ENCODE measurements at regions not wholly inside any gene's neighbourhood (a gene's known extent, or its start where the extent isn't known, plus 50 kb on each side); places are given as distances from the start of the nearest gene placed in this dataset.

DNA sequence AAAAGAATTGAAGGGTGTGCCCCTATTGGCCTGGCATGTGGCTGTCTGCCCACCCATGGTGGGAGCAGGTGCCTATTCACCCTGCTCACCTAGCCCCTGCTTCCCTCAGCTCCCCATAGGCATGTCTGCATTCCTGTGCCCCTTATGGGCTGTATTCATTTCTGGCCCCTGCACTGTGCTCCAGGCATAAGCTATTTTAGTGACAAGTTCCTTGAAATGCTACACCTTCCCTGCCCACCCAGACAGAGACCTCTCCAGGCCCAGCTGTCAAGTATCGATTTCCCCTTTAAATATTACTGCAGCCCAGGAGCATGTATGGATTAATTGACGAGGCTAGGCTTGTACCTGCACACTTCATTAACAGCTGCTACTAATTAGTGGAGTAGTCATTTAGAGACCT lies 235.4 kb downstream of the RPS24 start:
- DNase-seq, result no peak

DNA sequence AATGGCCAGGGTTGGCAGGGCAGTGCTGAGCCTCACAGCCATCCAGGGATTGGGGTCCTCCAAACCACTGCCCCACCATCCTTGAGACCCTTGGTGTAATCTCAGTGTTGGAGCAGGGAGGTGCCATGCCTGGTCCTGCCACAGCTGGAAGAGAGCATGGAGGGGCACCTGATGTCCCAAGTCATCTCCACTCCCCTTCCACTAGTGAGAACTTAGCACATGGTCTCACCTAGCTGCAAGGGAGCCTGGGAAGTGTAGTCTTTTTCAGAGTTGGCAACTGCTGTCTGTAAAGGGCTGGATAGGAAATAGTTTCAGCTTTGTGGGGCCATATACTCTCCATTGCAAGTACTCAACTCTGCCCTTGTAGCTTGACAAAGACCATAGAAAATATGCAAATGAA lies 238.7 kb downstream of the RPS24 start:
- no peak for DNase-seq

DNA sequence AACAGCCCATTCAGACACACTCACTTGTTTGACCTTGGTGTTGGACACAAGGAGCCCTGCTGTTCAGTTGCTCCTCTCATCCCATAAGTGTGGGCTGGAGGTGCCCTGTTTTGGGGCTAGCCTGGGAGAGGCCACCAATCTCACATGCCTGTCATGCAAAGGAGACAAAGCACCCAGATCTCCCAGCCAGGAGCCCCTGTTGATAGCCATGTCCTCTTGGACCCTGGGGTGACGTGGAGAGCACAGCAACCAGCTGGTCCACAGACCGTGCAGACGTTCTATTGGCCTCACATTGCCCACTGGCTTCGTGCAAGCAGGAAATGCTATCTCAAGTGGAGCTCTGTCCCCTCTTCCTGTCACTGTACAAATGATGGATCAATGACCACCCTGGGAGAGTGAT lies 240.8 kb downstream of the RPS24 start:
- DNase-seq, result no peak

DNA sequence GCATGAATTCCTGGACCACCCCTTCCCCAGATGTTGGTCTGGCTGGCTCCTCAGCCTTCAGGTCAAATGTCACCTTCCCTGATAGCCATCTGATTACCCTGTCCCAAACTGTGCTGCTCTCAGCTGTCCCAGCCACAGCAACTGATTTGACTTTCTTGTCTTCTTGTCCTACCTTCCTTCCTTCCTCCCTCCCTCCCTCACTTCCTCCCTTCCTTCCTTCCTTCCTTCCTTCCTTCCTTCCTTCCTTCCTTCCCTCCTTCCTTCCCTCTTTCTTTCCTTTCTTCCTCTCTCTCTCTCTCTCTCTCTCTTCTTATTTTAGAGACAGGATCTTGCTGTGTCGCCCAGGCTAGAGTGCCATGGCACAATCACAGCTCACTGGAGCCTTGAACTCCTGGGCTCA lies 242.5 kb downstream of the RPS24 start:
- DNase-seq, result no peak

DNA sequence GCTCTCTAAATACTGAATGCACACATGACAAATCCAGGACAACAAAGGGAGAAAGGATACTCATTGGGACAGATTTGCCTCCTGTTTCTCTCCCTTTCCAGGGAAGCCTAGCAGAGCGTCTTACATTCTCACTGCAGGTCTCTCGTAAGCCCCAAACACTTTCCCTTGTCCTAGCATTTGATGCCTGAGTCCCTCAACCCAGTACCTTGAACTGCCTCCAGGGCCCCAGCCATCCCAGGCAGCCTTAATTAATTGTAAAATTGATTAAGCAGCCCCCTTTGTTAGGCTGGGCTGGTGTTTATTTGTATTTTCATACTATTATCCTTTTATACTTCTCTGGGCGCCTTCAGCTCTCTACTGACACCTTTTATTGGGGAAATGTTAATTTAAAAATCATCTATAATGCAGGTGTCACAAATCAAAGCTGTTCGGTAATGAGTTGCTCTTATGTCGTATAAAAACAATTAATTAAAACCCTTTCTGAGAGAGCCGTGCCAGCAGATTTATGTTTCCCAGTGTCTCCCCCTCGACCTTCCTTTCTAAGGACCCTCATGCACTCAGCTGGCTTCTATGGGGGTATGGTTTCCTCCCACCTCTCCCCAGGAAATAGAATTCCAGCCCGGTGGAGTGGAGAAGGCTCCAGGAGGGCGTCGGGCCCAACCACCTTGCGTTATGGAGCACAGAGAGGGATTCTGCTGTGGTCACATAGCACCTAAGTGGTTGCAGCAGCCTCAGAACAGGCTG lies 243.8 kb downstream of the RPS24 start:
- DNase-seq, result no peak

DNA sequence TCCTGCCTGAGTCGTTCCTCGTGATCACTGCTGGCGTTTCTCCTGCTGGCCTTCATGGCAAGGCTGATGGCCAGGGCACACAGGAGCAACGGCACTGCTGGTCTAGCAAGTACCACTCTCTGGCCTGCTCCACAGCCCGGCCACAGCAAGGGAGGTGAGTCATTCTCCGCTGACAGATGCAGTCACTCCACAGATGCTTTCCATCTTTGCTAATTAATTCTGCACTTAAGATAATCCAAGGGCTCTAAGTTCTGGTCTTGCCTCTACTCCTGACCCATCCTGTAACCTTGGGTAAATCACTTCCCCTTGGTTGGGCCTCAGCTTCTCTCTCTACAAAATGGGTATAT lies 244.4 kb downstream of the RPS24 start:
- DNase-seq, result no peak

DNA sequence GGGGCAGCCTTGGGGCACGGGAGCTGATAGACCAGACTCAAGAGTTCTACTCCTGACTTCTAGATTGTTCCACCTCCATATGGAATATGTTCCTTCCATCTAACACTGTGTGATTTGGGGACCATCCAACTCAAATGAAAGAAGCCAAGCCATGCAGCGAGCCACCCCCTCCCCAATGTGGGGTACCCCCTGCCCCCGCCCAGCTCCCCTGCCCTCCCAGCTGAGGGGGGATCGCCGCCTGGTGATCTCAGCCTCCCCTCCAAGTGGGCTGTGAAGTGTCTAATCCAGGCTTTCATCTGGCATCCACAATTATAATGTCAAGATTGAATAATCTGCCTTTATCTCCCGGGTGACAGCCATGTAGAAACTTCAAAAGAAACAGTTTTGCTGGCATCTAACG lies 246.1 kb downstream of the RPS24 start:
- peak in 1 of 2 donors; percentile 29 for DNase-seq

DNA sequence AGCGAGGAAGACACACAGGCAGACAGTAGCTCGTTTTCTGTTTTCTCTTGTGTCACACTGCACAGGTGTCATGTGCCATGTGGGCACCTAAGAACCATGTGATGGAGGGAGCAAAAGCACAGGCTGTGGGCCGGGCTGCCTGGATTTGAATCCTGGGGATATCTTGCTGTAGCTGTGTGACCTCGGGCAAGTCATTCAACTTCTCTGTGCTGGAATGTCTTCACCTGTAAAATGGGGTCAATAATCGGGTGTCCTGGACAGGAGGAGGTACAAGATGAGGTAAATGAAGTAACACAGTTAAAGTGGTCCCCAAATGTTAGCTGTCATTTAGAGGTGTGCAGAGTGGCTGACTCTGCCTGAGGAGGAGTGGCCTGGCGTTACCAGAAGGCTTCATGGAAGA lies 246.9 kb downstream of the RPS24 start:
- no peak for DNase-seq

DNA sequence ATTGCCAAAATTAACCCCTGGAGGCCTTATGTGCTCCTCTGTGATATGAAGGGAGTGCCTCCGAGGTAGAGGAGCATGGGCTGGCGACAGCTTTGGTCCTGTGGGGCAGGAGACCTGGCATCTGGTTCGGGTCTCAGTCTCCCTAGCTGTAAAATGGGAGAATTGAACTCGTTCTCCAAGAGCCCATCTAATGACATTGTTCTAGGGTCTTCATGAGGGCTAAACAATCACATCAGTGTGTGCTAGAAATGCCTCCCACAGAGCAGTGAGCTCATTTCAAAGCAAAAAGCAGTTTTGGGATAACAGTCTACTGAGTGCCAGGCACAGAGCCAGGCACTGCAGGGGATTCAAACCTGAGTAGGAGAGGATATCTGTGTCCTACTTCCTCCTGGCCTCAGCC lies 248.0 kb downstream of the RPS24 start:
- DNase-seq, result no peak

DNA sequence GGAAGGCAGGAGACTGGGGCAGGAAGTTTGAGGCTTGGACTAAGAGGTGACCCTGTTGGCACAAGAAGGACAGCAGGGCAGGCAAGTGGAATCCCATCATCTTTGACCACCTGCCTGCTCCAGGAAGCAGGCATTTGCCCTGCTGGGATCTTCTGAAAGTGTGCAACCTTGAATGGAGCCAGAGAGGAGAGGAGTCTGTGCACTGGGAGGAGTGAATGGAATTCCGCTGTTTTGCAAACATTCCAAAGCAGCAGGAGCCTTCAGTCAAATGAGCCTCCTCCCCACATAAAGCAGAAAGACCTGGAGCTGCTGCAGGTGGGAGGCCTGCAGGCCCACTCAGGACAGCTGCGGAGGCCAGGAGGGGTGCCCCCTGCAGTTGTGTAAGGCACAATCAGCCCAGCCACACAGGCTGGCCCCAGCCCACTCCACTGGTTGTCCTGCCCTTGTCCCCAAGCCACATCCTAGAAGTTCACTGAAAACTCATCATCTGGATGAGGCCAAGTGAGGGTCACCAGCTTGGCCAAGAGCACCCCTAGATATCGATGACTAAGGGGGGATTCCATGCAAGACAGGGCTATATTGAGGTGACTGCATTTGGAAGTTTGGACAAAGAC lies 249.5 kb downstream of the RPS24 start:
- DNase-seq, result no peak

DNA sequence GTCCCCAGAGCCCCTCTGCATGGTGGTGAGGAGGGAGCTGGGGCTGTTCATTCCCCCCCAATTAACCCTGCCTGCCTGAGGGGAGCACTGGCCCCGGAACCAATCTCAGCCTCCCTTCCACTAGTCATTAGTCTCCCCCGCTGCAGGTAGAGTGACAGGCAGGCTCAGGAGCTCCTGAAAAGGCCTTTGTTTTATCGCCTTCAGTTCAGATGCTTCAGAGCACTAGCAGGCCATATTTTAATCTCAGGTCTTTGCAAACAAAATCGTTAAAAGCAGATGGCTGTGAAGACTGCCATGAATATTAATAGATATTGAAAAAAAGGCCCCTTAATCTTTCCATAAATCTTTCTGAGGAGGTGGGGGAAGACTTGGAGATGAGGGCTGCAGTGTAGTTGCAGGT lies 250.7 kb downstream of the RPS24 start:
- no peak for DNase-seq

DNA sequence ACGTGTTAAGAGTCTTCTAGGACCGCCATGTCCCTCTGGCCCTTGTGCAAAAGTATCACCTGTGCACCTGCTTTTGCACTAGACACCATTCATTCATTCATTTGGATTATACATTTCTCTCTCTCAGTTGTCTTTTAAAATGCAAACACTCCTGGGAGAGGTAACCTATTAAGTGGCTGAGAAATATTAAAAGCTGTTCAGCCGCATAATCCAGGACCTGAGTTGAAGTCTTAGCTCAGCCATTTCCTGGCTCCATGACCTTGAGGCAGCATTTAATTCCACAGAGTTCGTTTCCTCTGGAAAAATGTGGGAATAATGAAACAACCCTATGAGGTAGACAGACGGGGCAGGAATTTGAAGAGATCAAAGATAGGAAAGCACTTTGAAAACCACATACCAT lies 251.6 kb downstream of the RPS24 start:
- no peak for DNase-seq

DNA sequence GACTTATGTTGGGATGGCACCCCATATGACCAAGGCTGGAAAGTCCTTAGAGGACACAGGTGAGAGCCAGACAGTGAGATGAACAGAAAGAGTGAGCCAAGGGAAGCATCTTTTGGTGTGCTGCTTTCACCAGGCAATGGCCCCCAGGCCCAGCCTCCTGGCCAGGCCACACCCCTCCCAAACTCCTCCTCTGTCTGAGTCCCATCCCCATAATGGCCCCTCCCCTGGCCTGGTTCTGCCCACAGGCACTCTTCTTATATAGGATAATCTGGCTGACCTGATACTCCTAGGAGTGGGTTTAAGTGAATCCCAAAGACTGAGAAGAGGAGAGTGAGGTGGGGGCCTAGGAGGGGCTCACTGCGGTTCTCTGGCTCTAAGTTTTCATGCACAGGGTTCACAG lies 252.5 kb downstream of the RPS24 start:
- DNase-seq, result no peak

DNA sequence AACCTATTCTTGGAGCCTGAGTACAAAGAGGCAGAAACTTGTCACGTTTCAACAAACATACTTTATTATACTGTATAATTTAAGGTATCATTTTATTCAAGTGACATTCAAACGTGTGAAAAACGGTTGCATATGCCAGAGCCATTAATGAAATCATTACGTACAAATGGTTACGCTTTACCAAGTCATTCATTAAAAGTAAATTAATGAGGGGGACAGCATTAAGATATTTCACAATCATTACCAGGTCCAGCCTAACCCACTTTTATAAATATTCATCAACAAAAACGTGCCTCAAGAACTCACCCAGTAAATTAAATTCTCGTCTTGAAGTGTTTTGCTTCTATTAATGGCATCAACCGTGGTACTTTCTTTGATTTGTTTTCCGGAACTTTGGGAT lies 253.0 kb downstream of the RPS24 start:
- DNase-seq, result no peak

DNA sequence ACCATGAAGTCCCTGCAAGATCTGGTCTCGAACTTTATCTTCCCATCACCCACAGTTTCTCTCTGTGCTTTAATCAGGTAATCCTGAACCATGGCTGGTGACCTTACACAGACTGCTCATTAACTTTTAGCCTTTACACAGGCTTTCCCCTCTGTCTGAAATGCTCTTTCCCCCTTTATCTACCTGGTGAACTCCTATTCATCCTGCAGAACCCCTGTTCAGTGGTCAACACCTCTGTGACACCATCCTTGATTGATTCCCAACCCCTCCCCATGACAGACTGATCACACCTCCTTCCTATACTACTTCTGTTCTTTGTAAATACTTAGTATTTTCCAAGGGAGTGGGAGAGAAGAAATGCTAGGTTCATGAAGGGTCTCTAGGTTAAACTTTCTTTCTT lies 254.0 kb downstream of the RPS24 start:
- no peak for DNase-seq

DNA sequence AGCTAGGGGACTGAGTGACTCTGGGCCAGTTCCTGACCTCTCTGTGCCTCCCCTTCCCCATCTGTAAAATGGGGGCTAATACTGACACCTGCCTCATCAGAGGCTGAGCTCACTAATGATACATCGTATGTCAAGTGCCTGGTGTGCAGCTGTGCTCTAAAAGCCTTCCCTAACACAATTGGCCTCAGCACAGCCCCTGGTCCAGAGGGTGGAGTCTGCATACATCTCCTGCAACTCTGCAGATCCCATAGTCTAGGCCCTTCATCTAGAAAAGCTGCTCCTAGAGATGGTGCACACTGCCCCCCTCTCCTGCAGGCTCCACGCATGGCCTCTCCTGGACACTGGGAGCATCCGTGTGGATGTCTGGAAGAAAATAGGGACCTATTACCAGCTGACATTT lies 255.0 kb downstream of the RPS24 start:
- no peak for DNase-seq

DNA sequence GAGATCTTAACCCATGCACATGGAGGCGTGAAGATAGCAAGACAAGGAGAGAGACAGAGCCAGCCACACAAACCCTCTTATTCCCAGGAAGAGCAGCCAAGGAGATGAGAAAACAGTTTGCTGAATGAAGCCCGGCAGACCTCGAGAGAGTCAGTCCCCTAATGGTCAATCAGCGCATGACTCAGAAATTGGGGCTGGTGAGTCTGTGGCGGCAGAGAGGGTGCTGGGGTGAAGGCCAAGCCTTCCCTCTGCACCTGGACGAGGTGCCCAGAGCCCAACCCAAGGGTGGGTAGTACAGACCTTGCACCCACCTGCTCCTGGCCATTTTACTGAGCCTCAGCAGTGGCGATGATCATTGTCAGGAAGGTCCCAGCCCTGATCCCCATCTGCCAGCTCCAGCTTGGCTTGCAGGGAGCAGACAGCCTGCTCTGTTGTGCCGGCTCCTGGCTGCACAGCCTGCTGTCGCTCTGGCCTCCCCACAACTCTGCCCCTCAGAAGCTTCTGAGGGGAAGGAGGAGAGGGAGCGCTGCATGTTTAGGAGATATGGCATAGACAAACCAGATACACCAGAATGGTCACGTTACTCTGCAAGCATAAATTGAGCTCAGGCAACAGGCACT lies 256.6 kb downstream of the RPS24 start:
- DNase-seq, result no peak

DNA sequence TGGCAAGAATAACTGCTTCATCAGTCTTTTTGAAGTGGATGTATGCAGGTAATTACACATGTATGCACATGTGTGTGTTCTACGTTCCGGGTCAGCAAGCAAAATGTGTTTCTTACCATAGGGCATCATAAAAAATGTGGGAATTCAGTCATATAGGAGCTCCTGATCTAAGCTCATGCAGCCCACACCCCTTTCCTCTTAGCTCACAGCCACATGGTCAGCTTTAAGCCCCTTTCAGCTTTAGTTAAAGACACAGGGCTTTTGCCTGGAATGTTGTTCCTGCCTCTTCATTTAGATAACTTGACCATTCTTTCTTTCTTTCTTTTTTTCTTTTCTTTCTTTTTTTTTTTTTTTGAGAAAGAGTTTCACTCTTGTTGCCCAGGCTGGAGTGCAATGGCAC lies 258.1 kb downstream of the RPS24 start:
- DNase-seq, result no peak

DNA sequence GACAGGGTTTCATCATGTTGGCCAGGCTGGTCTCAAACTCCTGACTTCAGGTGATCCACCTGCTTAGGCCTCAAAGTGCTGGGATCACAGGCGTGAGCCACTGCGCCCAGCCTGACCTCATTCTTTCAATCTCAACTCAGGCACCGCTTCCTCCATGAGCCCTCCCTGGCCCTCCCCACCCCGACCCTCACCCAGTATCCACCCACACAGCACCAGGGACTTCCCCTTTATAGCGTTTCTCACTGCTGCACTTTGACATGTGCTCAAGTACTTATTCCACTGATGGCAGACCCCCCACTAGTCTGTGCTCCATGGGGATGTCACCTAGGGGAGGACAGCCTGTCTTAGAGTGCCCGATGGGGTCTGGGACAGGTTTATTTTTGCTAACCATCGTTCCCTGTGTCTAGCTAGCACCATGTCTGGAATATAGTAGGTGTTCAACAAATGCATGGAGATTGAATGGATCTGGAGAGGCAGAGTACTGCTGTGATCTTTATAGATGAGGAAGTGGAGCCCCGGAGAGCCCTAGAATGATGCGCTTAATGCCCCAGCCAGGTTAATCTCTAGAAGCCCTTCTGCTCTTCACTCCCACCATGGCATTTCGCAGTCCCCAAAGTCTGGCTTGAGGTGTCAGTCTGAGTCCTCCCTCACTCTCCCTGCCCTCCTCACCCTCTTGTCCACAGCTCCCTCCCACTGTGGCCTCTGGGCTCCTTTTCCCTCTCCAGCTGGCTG lies 258.8 kb downstream of the RPS24 start:
- no peak for DNase-seq

DNA sequence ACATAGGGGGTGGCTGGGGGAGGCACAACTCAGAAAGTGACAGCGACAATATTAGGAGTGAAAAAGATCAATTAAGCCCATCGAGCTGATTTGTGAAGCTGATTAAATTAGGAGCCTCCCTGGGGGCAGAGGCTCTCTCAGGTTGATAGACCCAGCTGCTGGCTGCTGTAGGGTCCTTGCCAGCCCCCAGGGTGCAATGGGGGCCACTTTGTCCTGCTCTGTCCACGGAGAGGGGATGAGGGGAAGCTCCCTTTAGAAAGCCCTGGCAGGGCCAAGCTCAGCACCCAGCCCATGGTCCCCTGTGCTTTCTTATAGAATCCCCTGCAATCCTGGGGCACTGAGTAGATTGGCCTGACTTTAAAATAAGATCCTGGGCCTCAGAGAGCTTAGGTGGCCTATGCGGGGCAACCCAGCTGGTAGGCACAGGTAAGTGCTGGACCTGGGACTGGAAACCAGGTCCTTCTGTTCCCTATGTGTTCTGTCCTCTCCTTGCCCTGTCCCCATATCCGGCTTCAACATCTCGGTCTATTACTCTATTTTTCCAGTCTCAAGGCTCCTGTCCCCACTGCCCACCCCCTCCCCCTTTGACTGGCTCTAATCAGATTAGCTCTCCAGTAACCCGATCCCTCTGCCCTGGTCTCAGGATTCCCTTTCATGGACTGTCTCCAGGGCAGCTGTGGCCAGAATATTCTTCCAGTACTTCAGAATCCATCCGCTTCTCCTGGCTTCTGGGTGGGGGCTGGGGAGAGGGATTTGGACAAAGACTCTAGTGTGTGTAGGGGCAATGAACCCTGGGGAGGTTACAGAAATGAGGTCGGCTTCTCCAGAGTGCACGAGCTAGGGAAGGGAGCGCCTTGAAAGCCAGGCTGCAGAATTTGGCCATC lies 259.6 kb downstream of the RPS24 start:
- DNase-seq, result peak; percentile 31 to 42

DNA sequence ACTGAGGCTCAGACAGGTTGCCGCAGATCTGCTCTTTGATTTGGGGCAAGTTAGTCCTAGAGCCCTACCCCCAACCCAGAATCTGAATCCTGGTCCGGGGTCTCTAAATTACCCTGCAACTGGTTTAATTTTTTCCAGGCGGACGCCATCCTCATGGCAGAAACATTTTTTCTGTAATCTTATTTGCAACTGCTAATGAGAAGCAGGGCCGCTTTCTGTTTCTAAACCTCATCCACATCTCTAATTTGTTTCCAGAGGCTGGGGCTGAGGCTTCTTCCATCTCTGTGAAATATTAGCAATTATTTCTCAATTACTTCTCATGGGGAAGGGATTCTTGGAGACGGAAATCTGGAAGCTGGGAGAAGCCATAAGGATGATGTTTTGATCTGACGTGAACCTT lies 261.6 kb downstream of the RPS24 start:
- no peak for DNase-seq

DNA sequence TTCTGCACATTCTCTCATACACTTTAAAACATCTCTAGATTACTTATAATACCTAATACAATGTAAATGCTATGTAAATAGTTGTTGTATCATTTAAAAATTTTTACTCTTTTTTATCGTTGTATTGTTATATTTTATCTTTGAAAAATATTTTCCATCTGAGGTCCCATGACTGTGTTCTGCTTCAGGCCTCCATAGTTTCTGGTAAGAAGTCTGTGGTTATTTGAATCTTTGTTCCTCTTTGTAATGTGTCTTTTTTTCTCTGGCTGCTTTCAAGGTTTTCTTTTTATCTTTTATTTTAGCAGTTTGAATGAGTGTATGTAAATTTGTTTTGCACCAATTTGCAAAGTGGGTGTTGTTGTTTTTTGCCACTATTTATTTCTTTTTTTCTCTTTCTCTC lies 263.1 kb downstream of the RPS24 start:
- DNase-seq, result no peak

All from right lung (tissue), 2 donors.